H1 (cell line): ENCODE measurements at regions not wholly inside any gene's neighbourhood (a gene's known extent, or its start where the extent isn't known, plus 50 kb on each side); places are given as distances from the start of the nearest gene placed in this dataset.

Experiments used
- BCL11A ChIP-seq, 2 experiments: IDR thresholded peaks; one replicate each; pipeline ENCODE4 v1.6.1; 2011; ENCODE audit warnings: low read depth in 2 of 2, low read length in 2 of 2, mild to moderate bottlenecking in 2 of 2
- KDM1A ChIP-seq: fragments of 200-600, 300-600 bp; sonication (generic); IDR thresholded peaks from 2 replicates; pipeline ENCODE4 v1.7.1; 2016; ENCODE audit warnings: mild to moderate bottlenecking, low read length, borderline replicate concordance
- MAFK ChIP-seq: IDR thresholded peaks from 2 replicates; pipeline ENCODE4 v1.6.1; 2012; ENCODE audit warnings: low read depth, mild to moderate bottlenecking, improper control_type of control experiment, low read length
- TEAD4 ChIP-seq: IDR thresholded peaks from 2 replicates; pipeline ENCODE4 v1.6.1; 2012; ENCODE audit warnings: low read depth, low read length, inconsistent platforms, mixed read lengths
- TF ChIP-seq, protein P1 (sequence below): IDR thresholded peaks from 2 replicates; pipeline ENCODE4 v1.6.1; 2011; ENCODE audit warnings: low read depth, mild to moderate bottlenecking, low read length; ENCODE audit not compliant: insufficient read depth

DNA sequence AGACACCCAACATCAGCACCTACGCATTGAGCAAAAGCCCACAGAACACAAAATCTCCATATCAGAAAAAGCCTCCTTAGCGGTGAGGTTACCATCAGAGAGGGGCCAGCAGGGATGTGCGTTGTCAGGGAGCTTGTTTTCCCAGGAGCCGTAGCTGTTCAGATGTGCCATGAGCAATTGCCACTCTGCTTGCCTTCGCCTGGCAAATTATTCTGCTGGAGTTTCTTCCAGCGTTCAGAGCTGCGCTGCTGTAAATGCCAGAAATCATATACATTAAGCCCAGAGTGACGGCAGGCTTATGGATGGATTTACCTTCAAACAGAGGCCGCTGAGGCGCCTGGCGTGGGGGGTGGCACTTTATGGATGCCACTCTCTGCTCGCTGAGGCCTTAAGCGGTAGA, 632.3 kb downstream of the BCOR start (continued):
- TF ChIP-seq TEAD4 = no peak
- TF ChIP-seq KDM1A = no peak
- no peak for TF ChIP-seq MAFK
- no peak for TF ChIP-seq BCL11A (IDR thresholded peaks at IDR 0.05; ENCODE audit: low read depth in 2 of 2, low read length in 2 of 2)
- TF ChIP-seq, protein P1, sequence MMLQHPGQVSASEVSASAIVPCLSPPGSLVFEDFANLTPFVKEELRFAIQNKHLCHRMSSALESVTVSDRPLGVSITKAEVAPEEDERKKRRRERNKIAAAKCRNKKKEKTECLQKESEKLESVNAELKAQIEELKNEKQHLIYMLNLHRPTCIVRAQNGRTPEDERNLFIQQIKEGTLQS = no peak
